Endothelial cell (in vitro differentiated cells): ENCODE measurements at regions not wholly inside any gene's neighbourhood (a gene's known extent, or its start where the extent isn't known, plus 50 kb on each side); places are given as distances from the start of the nearest gene placed in this dataset.

ENCODE experiments used
- DNase-seq: peaks from one replicate; pipeline ENCODE4 v3.0.0; 2021; ENCODE audit warnings: low spot score
- H3K27ac Mint-ChIP-seq: one replicate; pipeline ENCODE4 v1.8.0; 2021; ENCODE audit warnings: mixed read lengths, inconsistent platforms; ENCODE audit not compliant: unreplicated experiment
- H3K27me3 Mint-ChIP-seq: one replicate; pipeline ENCODE4 v1.8.0; 2021; ENCODE audit warnings: mild to moderate bottlenecking, moderate library complexity, mixed read lengths, inconsistent platforms; ENCODE audit not compliant: unreplicated experiment
- H3K36me3 Mint-ChIP-seq: one replicate; pipeline ENCODE4 v1.8.0; 2021; ENCODE audit warnings: mild to moderate bottlenecking, low read depth, mixed read lengths, inconsistent platforms; ENCODE audit not compliant: unreplicated experiment
- H3K4me1 Mint-ChIP-seq: one replicate; pipeline ENCODE4 v1.8.0; 2021; ENCODE audit warnings: mild to moderate bottlenecking, mixed read lengths, inconsistent platforms; ENCODE audit not compliant: unreplicated experiment
- H3K4me3 Mint-ChIP-seq: one replicate; pipeline ENCODE4 v1.8.0; 2021; ENCODE audit warnings: mild to moderate bottlenecking, mixed read lengths, inconsistent platforms; ENCODE audit not compliant: unreplicated experiment
- H3K9me3 Mint-ChIP-seq: one replicate; pipeline ENCODE4 v1.8.0; 2021; ENCODE audit warnings: mixed read lengths, inconsistent platforms; ENCODE audit not compliant: unreplicated experiment
- CTCF ChIP-seq: fragments of 200-600 bp; sonication (generic); IDR thresholded peaks from one replicate; pipeline ENCODE4 v1.5.0; 2021; ENCODE audit warnings: antibody characterized with exemption; ENCODE audit not compliant: unreplicated experiment

DNA sequence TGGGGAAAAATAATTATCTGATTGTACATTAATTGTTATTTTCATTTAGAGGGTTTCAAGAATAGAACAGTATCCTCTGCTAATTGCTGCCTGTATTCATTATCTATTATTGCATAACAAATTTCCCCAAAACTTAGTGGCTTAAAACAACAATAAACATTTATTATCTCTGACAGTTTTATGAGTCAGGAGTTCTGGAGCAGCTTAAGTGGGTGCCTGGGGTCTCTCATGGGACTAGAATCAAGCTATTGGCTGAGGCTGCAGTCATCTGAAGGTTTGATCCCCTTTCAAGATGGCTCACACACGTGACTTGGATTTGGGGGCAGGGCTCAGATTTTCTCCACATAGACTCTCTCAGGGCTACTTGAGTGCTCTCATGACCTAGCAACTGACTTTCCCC, 98.1 kb upstream of the JADE1 start:
- H3K27ac Mint-ChIP-seq: no peak overlapping the region
- no peak overlapping the region for H3K4me3 Mint-ChIP-seq
- no peaks in the 10 kb centered on the region for H3K36me3 Mint-ChIP-seq
- no peak for DNase-seq
- no peak for TF ChIP-seq CTCF
- no peaks in the 10 kb centered on the region for H3K9me3 Mint-ChIP-seq
- H3K4me1 Mint-ChIP-seq: peaks cover 23% of the 10 kb centered on the region
- no peaks in the 10 kb centered on the region for H3K27me3 Mint-ChIP-seq

DNA sequence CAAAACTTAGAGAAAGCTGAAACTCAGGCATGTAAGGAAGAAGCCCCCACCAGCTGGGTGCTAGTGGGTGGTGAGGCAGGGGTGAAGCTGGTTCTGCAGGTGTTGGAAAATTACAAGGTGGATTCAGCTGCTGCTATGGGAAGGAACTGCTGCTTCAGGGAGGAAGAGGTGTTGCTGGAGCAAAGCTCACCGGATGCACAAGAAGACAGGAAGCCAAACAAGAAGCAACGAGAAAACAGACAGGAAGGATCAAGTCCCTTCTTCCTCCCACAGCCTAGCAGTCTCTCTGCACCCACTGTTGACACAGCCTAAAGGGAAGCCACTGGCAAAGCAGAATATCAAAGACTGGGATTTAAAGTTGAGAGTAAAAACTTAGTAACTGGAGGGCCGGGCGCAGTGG, 100.2 kb upstream of the JADE1 start:
- Mint-ChIP-seq H3K9me3 (no peaks in the 10 kb centered on the region), H3K4me1 (peaks cover 23% of the 10 kb centered on the region), H3K4me3 (no peak overlapping the region), H3K36me3 (no peaks in the 10 kb centered on the region), H3K27me3 (no peaks in the 10 kb centered on the region), H3K27ac (peak overlapping the region; percentile 89)
- DNase-seq: peak; percentile 18
- TF ChIP-seq CTCF: no peak

GRCh38 chr4:128707864-128708263, 101.6 kb upstream of the JADE1 start:
- H3K27me3 Mint-ChIP-seq: no peaks in the 10 kb centered on the region
- H3K4me1 Mint-ChIP-seq: peaks cover 23% of the 10 kb centered on the region
- H3K27ac Mint-ChIP-seq: peak overlapping the region; percentile 93
- H3K36me3 Mint-ChIP-seq: no peaks in the 10 kb centered on the region
- no peak for DNase-seq
- no peaks in the 10 kb centered on the region for H3K9me3 Mint-ChIP-seq
- TF ChIP-seq CTCF: no peak
- H3K4me3 Mint-ChIP-seq: no peak overlapping the region

GRCh38 chr4:128703948-128704347, 105.6 kb upstream of the JADE1 start:
- TF ChIP-seq CTCF: no peak
- no peak overlapping the region for H3K4me3 Mint-ChIP-seq
- no peaks in the 10 kb centered on the region for H3K9me3 Mint-ChIP-seq
- H3K27ac Mint-ChIP-seq: no peak overlapping the region
- no peaks in the 10 kb centered on the region for H3K36me3 Mint-ChIP-seq
- H3K4me1 Mint-ChIP-seq: peaks cover 11% of the 10 kb centered on the region
- no peak for DNase-seq
- no peaks in the 10 kb centered on the region for H3K27me3 Mint-ChIP-seq

- no peak for TF ChIP-seq CTCF
- Mint-ChIP-seq H3K27me3 (no peaks in the 10 kb centered on the region), H3K27ac (no peak overlapping the region), H3K4me1 (no peaks in the 10 kb centered on the region), H3K4me3 (no peak overlapping the region), H3K9me3 (no peaks in the 10 kb centered on the region), H3K36me3 (no peaks in the 10 kb centered on the region)
- DNase-seq: no peak
Measured at GRCh38 chr4:128700659-128701350, 108.7 kb upstream of the JADE1 start.
